Skeletal muscle tissue (tissue), 3 donors: ENCODE measurements at regions not wholly inside any gene's neighbourhood (a gene's known extent, or its start where the extent isn't known, plus 50 kb on each side); places are given as distances from the start of the nearest gene placed in this dataset.

ENCODE experiments used
- H3K27ac ChIP-seq: one replicate; pipeline ENCODE4 v1.7.0; 2013; ENCODE audit warnings: mild to moderate bottlenecking, low read depth, low read length, inconsistent platforms
- H3K27me3 ChIP-seq, 3 donors: one replicate each; pipeline ENCODE4 v1.7.0; 2013; ENCODE audit warnings: low read length in 3 of 3; ENCODE audit not compliant: control insufficient read depth in 3 of 3, insufficient read depth in 3 of 3
- H3K36me3 ChIP-seq, 3 donors: one replicate each; pipeline ENCODE4 v1.7.0; 2013; ENCODE audit warnings: low read length in 3 of 3; ENCODE audit not compliant: control insufficient read depth in 3 of 3, insufficient read depth in 3 of 3
- H3K4me1 ChIP-seq, 3 donors: one replicate each; pipeline ENCODE4 v1.7.0; 2013; ENCODE audit warnings: low read length in 3 of 3, mild to moderate bottlenecking in 3 of 3; ENCODE audit not compliant: control insufficient read depth in 3 of 3, insufficient read depth in 3 of 3
- H3K4me3 ChIP-seq, 3 donors: one replicate each; pipeline ENCODE4 v1.7.0; 2013; ENCODE audit warnings: low read length in 3 of 3
- H3K9ac ChIP-seq, 3 donors: one replicate each; pipeline ENCODE4 v1.7.0; 2013; ENCODE audit warnings: low read length in 3 of 3, mild to moderate bottlenecking in 3 of 3, moderate library complexity in 2 of 3, low read depth in 1 of 3
- H3K9me3 ChIP-seq, 3 donors: one replicate each; pipeline ENCODE4 v1.7.0; 2013; ENCODE audit warnings: low read length in 3 of 3; ENCODE audit not compliant: control insufficient read depth in 3 of 3
- donor health status: Osteomylitis.

DNA sequence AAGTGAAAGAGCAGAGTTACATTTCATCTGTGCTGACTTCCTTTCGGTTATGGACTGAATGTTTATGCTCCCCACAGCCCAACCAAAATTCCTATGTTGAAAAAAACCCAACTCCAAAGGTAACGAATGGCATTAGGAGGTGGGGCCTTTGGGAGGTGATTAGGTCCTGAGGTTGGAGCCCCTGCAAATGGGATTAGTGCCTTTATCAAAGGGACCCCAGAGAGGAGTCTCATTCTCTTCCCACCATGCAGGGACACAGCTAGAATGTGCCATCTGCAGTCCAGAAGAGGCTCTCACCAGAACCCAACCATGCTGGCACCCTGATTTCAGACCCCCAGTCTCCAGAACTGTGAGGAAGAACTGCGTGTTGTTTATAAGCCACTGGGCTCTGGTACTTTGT is 199.3 kb downstream of the TOMM20 start:
- H3K27ac ChIP-seq, result no peak overlapping the region
- H3K4me3 ChIP-seq, result no peak overlapping the region
- H3K4me1 ChIP-seq, result peaks cover 35 to 38% (median 35%) of the 10 kb centered on the region in 3 donors
- H3K9ac ChIP-seq, result no peak overlapping the region
- H3K36me3 ChIP-seq, result no peaks in the 10 kb centered on the region
- H3K9me3 ChIP-seq, result no peaks in the 10 kb centered on the region
- H3K27me3 ChIP-seq, result no peaks in the 10 kb centered on the region

DNA sequence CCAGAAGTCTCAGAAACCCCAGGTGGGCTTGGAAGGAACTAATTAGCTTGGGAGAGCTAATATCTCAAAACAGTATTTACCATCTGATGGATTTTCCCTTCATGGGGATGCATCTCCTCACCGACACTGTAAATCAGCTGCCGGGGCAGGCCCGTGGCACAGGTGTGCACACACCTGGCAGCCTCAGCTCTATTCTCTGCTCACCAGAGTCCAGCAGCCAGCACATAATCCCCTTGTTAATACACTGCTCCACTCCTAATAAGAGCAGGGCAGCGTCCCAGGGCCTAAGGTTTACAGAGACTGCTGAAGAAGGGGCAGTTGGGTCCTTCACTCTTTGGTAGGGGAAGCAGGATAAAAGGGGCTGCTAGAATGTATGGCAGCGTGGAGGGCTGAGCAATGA is 200.0 kb downstream of the TOMM20 start:
- no peak overlapping the region for H3K4me3 ChIP-seq
- H3K9ac ChIP-seq, result no peak overlapping the region
- no peak overlapping the region for H3K27ac ChIP-seq
- H3K4me1 ChIP-seq, result peaks cover 32 to 37% (median 34%) of the 10 kb centered on the region in 3 donors
- H3K36me3 ChIP-seq, result no peaks in the 10 kb centered on the region
- H3K27me3 ChIP-seq, result no peaks in the 10 kb centered on the region
- no peaks in the 10 kb centered on the region for H3K9me3 ChIP-seq

- H3K4me3 ChIP-seq, result no peak overlapping the region
- H3K27me3 ChIP-seq, result no peaks in the 10 kb centered on the region
- H3K9ac ChIP-seq, result no peak overlapping the region
- no peaks in the 10 kb centered on the region for H3K9me3 ChIP-seq
- H3K27ac ChIP-seq, result no peak overlapping the region
- H3K36me3 ChIP-seq, result no peaks in the 10 kb centered on the region
- peaks cover 27 to 31% (median 29%) of the 10 kb centered on the region in 3 donors for H3K4me1 ChIP-seq
Observed at GRCh38 chr1:234927971-234928640, 200.5 kb downstream of the TOMM20 start.

DNA sequence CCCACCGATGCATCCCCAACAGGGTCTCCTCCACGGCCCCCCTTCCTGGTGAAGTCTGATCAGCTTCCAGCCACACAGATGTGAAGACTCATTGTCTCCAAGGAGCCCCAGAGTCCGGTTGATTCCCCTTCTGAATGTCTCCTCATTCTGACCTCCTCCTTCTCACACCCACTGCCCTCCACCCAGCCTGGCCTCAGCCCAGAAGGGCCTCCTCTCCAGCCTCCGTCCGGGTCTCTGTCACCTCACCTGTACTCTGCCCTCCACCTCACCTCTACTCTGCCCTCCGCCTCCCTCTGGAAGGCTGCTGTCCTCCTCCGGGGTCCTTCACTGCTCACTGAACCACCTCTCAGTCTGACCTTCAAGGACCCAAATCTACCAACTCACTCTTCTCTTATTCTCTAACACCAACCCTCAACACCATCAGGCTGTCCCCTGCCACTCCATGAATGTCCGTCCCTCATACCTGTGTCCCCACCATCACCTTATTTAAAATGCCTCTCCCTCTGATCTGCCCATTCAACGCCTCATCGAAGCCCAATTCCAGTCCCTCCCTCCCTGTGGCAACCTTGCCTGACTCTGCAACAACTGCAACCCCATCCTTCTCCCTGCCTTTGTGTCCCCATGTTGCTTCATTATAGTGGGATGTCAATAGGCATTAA is 201.2 kb downstream of the TOMM20 start:
- peaks cover 20 to 25% (median 25%) of the 10 kb centered on the region in 3 donors for H3K4me1 ChIP-seq
- no peaks in the 10 kb centered on the region for H3K27me3 ChIP-seq
- H3K36me3 ChIP-seq, result no peaks in the 10 kb centered on the region
- no peaks in the 10 kb centered on the region for H3K9me3 ChIP-seq
- H3K9ac ChIP-seq, result peak overlapping the region in 1 of 3 donors; percentile 16
- H3K4me3 ChIP-seq, result no peak overlapping the region
- no peak overlapping the region for H3K27ac ChIP-seq

- H3K4me3 ChIP-seq, result peak overlapping the region in 1 of 3 donors; percentile 13
- no peaks in the 10 kb centered on the region for H3K27me3 ChIP-seq
- peak overlapping the region; percentile 11 to 35 (median 12) for H3K9ac ChIP-seq
- no peaks in the 10 kb centered on the region for H3K36me3 ChIP-seq
- no peaks in the 10 kb centered on the region for H3K9me3 ChIP-seq
- H3K27ac ChIP-seq, result peak overlapping the region; percentile 59
- H3K4me1 ChIP-seq, result peaks cover 21 to 25% (median 24%) of the 10 kb centered on the region in 3 donors
Observed at GRCh38 chr1:234926559-234927311, 201.9 kb downstream of the TOMM20 start.

- peak overlapping the region; percentile 59 for H3K27ac ChIP-seq
- H3K27me3 ChIP-seq, result no peaks in the 10 kb centered on the region
- peak overlapping the region in 2 of 3 donors; percentile 35 to 52 for H3K9ac ChIP-seq
- H3K36me3 ChIP-seq, result no peaks in the 10 kb centered on the region
- H3K9me3 ChIP-seq, result no peaks in the 10 kb centered on the region
- peaks cover 22 to 29% (median 28%) of the 10 kb centered on the region in 3 donors for H3K4me1 ChIP-seq
- no peak overlapping the region for H3K4me3 ChIP-seq
Observed at GRCh38 chr1:234926264-234926558, 202.4 kb downstream of the TOMM20 start.

- H3K4me3 ChIP-seq, result no peak overlapping the region
- no peaks in the 10 kb centered on the region for H3K27me3 ChIP-seq
- no peaks in the 10 kb centered on the region for H3K9me3 ChIP-seq
- H3K9ac ChIP-seq, result peak overlapping the region in 2 of 3 donors; percentile 35 to 52
- H3K36me3 ChIP-seq, result no peaks in the 10 kb centered on the region
- H3K27ac ChIP-seq, result peak overlapping the region; percentile 59
- peaks cover 28 to 34% (median 33%) of the 10 kb centered on the region in 3 donors for H3K4me1 ChIP-seq
Observed at GRCh38 chr1:234925440-234926263, 203.0 kb downstream of the TOMM20 start.

DNA sequence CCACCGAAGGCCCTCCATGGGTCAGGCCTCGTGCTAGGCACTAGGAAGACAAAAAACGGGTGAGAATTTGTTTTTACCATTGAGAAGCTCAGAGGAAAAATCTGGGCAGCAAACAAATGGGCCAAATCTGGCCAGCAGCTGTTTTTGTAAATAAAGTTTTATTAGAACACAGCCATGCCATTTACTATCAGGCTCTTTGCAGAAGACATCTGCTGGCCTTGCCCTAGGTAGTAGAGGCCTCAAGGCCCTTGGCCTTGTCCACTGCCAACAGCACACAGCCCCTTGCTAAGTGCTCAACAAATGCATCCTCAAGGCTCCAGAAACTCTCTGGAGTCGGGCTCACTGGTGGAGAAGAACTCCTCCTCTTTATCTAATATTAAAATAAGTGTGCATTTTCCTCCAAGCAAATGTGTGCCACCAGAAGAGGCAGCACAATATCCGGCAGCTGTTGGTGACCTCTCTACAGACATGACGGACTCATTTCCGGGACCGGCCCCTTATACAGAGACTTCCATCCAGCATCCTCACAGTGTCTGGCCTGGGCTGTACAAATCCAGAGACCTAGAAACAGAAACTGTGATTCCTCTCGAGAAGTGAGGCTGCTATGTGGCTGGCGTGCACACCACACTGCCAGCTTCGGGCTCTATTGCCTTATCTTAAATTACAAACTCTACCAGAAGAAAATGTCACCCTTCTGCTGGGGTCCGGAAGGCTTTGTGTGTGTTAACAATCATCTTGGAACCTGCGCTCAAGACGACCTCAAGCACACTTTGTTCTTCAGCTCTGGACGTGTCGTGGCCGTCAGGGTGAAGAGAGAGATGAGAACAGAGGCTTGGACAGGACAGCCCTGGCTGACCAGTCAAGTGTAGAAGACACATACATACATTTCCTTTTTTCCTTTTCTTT is 203.9 kb downstream of the TOMM20 start:
- H3K27ac ChIP-seq, result peak overlapping the region; percentile 59
- no peaks in the 10 kb centered on the region for H3K27me3 ChIP-seq
- no peaks in the 10 kb centered on the region for H3K9me3 ChIP-seq
- H3K4me1 ChIP-seq, result peaks cover 31 to 39% (median 33%) of the 10 kb centered on the region in 3 donors
- H3K9ac ChIP-seq, result no peak overlapping the region
- no peaks in the 10 kb centered on the region for H3K36me3 ChIP-seq
- no peak overlapping the region for H3K4me3 ChIP-seq

DNA sequence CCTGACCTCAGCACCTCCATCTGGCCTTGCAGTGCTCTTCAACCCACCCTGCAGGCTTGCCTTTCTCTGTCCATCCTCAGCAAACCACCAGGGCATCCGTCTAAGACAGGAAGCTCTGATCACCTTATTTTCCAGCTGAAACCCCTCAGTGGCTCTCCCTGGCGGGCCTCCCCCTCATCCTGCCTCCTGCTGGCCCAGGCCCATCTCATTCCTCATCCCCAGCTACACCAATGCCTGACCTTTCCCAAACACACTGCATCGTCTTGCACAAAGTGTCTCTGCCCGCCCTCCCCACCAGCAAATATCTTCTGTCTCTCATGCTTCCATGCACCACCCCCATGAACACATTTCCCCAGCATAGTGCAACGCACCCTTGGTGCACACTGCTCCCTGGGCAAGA is 205.0 kb downstream of the TOMM20 start:
- Histone ChIP-seq H3K4me3 (no peak overlapping the region), H3K9ac (no peak overlapping the region), H3K36me3 (no peaks in the 10 kb centered on the region), H3K9me3 (no peaks in the 10 kb centered on the region), H3K4me1 (peaks cover 40 to 49% (median 43%) of the 10 kb centered on the region in 3 donors), H3K27ac (no peak overlapping the region), H3K27me3 (no peaks in the 10 kb centered on the region)
